Hepatocyte (in vitro differentiated cells): ENCODE measurements at regions not wholly inside any gene's neighbourhood (a gene's known extent, or its start where the extent isn't known, plus 50 kb on each side); places are given as distances from the start of the nearest gene placed in this dataset.
"Not testable (repeated sequence)": the region's sequence is repeated elsewhere in the genome, so short reads cannot be mapped to it uniquely, and the experiment has no call there.

ENCODE experiments used
- DNase-seq: peaks from one replicate; pipeline ENCODE4 v3.0.0-alpha.2; 2016; ENCODE audit warnings: low spot score
- H2AFZ ChIP-seq: fragments of 200-600 bp; sonication (generic); 2 replicates; pipeline ENCODE4 v1.6.0; 2016; ENCODE audit warnings: antibody characterized with exemption, mild to moderate bottlenecking
- H3K27ac ChIP-seq: fragments of 200-600 bp; sonication (generic); 2 replicates; pipeline ENCODE4 v1.5.1; 2016; ENCODE audit warnings: mild to moderate bottlenecking
- H3K27me3 ChIP-seq: fragments of 200-600 bp; sonication (generic); 2 replicates; pipeline ENCODE4 v1.6.1; 2016
- H3K36me3 ChIP-seq: fragments of 200-600 bp; sonication (generic); replicated peaks from 2 replicates; pipeline ENCODE4 v1.5.1; 2016; ENCODE audit warnings: low read depth; ENCODE audit not compliant: insufficient read depth
- H3K4me1 ChIP-seq: fragments of 200-600 bp; sonication (generic); 2 replicates; pipeline ENCODE4 v1.5.1; 2016; ENCODE audit warnings: mild to moderate bottlenecking, moderate library complexity; ENCODE audit not compliant: insufficient read depth
- H3K4me2 ChIP-seq: fragments of 200-600 bp; sonication (generic); 2 replicates; pipeline ENCODE4 v1.6.0; 2016
- H3K4me3 ChIP-seq: fragments of 200-600 bp; sonication (generic); 2 replicates; pipeline ENCODE4 v1.5.1; 2016; ENCODE audit warnings: mild to moderate bottlenecking
- H3K79me2 ChIP-seq: fragments of 200-600 bp; sonication (generic); 2 replicates; pipeline ENCODE4 v1.6.0; 2017; ENCODE audit warnings: mild to moderate bottlenecking
- H3K9me2 ChIP-seq: fragments of 200-600 bp; sonication (generic); replicated peaks from 2 replicates; pipeline ENCODE4 v1.6.0; 2017; ENCODE audit warnings: mild to moderate bottlenecking; ENCODE audit not compliant: insufficient read depth
- H3K9me3 ChIP-seq: fragments of 200-600 bp; sonication (generic); 2 replicates; pipeline ENCODE4 v1.5.1; 2016; ENCODE audit warnings: low read depth, mild to moderate bottlenecking
- H4K20me1 ChIP-seq: fragments of 200-600 bp; sonication (generic); 2 replicates; pipeline ENCODE4 v1.6.0; 2016; ENCODE audit warnings: mild to moderate bottlenecking; ENCODE audit not compliant: insufficient read depth, poor library complexity, severe bottlenecking
- CTCF ChIP-seq: fragments of 200-600 bp; sonication (generic); IDR thresholded peaks from 2 replicates; pipeline ENCODE4 v1.5.1; 2016; ENCODE audit warnings: antibody characterized with exemption, mild to moderate bottlenecking; ENCODE audit not compliant: poor library complexity
- EZH2 ChIP-seq: fragments of 200-600 bp; sonication (generic); IDR thresholded peaks from 2 replicates; pipeline ENCODE4 v1.6.1; 2016; ENCODE audit warnings: antibody characterized with exemption, mild to moderate bottlenecking, borderline replicate concordance
- EZH2phosphoT487 ChIP-seq: fragments of 200-600 bp; sonication (generic); IDR thresholded peaks from one replicate; pipeline ENCODE4 v1.6.1; 2018; ENCODE audit warnings: antibody characterized with exemption, mild to moderate bottlenecking, low read depth, moderate library complexity; ENCODE audit not compliant: unreplicated experiment, severe bottlenecking
- WGBS: methylation state at CpG from one replicate; pipeline ENCODE4 v1.1.6; 2016; ENCODE audit warnings: low lambda C conversion rate; ENCODE audit errors: missing lambda C conversion rate; 5-methylcytosine and 5-hydroxymethylcytosine counted together

GRCh38 chr5:53406630-53407316, 73.7 kb upstream of the FST start:
- Histone ChIP-seq H3K36me3 (no peaks in the 10 kb centered on the region), H3K9me3 (no peaks in the 10 kb centered on the region), H3K4me3 (no peak overlapping the region), H3K9me2 (no peaks in the 10 kb centered on the region), H3K4me2 (no peak overlapping the region), H3K27me3 (no peaks in the 10 kb centered on the region), H4K20me1 (no peaks in the 10 kb centered on the region), H3K27ac (no peak overlapping the region), H3K4me1 (no peaks in the 10 kb centered on the region), H2AFZ (no peak overlapping the region), H3K79me2 (no peaks in the 10 kb centered on the region)
- DNase-seq = no peak
- 86% methylated on average over 4 of the region's 4 CpGs for WGBS
- no peak for TF ChIP-seq EZH2phosphoT487
- TF ChIP-seq CTCF = no peak
- no peak for TF ChIP-seq EZH2

GRCh38 chr5:53407373-53407772, 73.1 kb upstream of the FST start:
- no peak overlapping the region for H2AFZ ChIP-seq
- H3K4me1 ChIP-seq = no peaks in the 10 kb centered on the region
- no peak overlapping the region for H3K4me3 ChIP-seq
- 94% methylated on average over 1 of the region's 1 CpG for WGBS
- H4K20me1 ChIP-seq = no peaks in the 10 kb centered on the region
- no peaks in the 10 kb centered on the region for H3K36me3 ChIP-seq
- no peak overlapping the region for H3K4me2 ChIP-seq
- no peak for TF ChIP-seq CTCF
- no peak for TF ChIP-seq EZH2
- no peak for TF ChIP-seq EZH2phosphoT487
- H3K27ac ChIP-seq = no peak overlapping the region
- no peaks in the 10 kb centered on the region for H3K27me3 ChIP-seq
- H3K79me2 ChIP-seq = no peaks in the 10 kb centered on the region
- no peaks in the 10 kb centered on the region for H3K9me3 ChIP-seq
- DNase-seq = no peak
- no peaks in the 10 kb centered on the region for H3K9me2 ChIP-seq

- TF ChIP-seq CTCF = no peak
- TF ChIP-seq EZH2phosphoT487 = no peak
- TF ChIP-seq EZH2 = no peak
- Histone ChIP-seq H3K4me3 (no peak overlapping the region), H2AFZ (no peak overlapping the region), H3K79me2 (no peaks in the 10 kb centered on the region), H4K20me1 (no peaks in the 10 kb centered on the region), H3K36me3 (no peaks in the 10 kb centered on the region), H3K27ac (no peak overlapping the region), H3K9me2 (no peaks in the 10 kb centered on the region), H3K4me1 (no peaks in the 10 kb centered on the region), H3K9me3 (no peaks in the 10 kb centered on the region), H3K27me3 (no peaks in the 10 kb centered on the region), H3K4me2 (no peak overlapping the region)
- WGBS = 55% methylated on average over 1 of the region's 1 CpG
- no peak for DNase-seq
Observed at GRCh38 chr5:53411388-53411787, 69.0 kb upstream of the FST start.

GRCh38 chr5:53412499-53412898, 67.9 kb upstream of the FST start:
- not testable (repeated sequence) for H3K36me3 ChIP-seq, H3K4me2 ChIP-seq, H3K79me2 ChIP-seq, H3K4me3 ChIP-seq, H3K27ac ChIP-seq, H3K4me1 ChIP-seq, DNase-seq, H2AFZ ChIP-seq, H3K9me2 ChIP-seq, H3K9me3 ChIP-seq, H4K20me1 ChIP-seq, H3K27me3 ChIP-seq
- 94% methylated on average over 5 of the region's 5 CpGs for WGBS
